Skeletal muscle tissue (tissue), 3 donors: ENCODE measurements at regions not wholly inside any gene's neighbourhood (a gene's known extent, or its start where the extent isn't known, plus 50 kb on each side); places are given as distances from the start of the nearest gene placed in this dataset.
A peak's percentile ranks its signal among the peaks of the same experiment; 100 is the strongest.

Source experiments
- H3K27ac ChIP-seq: one replicate; pipeline ENCODE4 v1.7.0; 2013; ENCODE audit warnings: mild to moderate bottlenecking, low read depth, low read length, inconsistent platforms
- H3K27me3 ChIP-seq, 3 donors: one replicate each; pipeline ENCODE4 v1.7.0; 2013; ENCODE audit warnings: low read length in 3 of 3; ENCODE audit not compliant: control insufficient read depth in 3 of 3, insufficient read depth in 3 of 3
- H3K36me3 ChIP-seq, 3 donors: one replicate each; pipeline ENCODE4 v1.7.0; 2013; ENCODE audit warnings: low read length in 3 of 3; ENCODE audit not compliant: control insufficient read depth in 3 of 3, insufficient read depth in 3 of 3
- H3K4me1 ChIP-seq, 3 donors: one replicate each; pipeline ENCODE4 v1.7.0; 2013; ENCODE audit warnings: low read length in 3 of 3, mild to moderate bottlenecking in 3 of 3; ENCODE audit not compliant: control insufficient read depth in 3 of 3, insufficient read depth in 3 of 3
- H3K4me3 ChIP-seq, 3 donors: one replicate each; pipeline ENCODE4 v1.7.0; 2013; ENCODE audit warnings: low read length in 3 of 3
- H3K9ac ChIP-seq, 3 donors: one replicate each; pipeline ENCODE4 v1.7.0; 2013; ENCODE audit warnings: low read length in 3 of 3, mild to moderate bottlenecking in 3 of 3, moderate library complexity in 2 of 3, low read depth in 1 of 3
- H3K9me3 ChIP-seq, 3 donors: one replicate each; pipeline ENCODE4 v1.7.0; 2013; ENCODE audit warnings: low read length in 3 of 3; ENCODE audit not compliant: control insufficient read depth in 3 of 3
- donor health status: Osteomylitis.

DNA sequence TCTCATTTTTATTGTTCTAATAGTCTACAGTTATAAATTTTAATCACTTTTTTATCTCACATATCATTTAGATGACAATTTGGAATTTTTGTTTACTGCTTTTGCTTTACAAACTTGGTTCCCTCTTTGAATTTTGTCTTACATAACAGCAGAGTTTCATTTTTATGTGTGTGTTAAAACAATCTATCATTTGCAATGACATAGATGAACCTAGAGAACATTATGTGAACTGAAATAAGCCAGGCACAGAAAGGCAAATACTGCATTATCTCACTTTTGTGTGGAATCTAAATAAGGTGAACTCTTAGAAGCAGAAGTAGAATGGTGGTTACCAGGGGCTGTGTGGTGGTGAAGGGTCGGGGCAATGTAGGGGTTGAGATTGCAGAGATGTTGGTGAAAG, 170.7 kb downstream of the GASK1B start:
- Histone ChIP-seq H3K9ac (no peak overlapping the region), H3K4me1 (peaks cover 0 to 2% (median 0%) of the 10 kb centered on the region in 3 donors), H3K4me3 (no peak overlapping the region), H3K27me3 (no peaks in the 10 kb centered on the region), H3K36me3 (no peaks in the 10 kb centered on the region), H3K27ac (no peak overlapping the region), H3K9me3 (no peaks in the 10 kb centered on the region)

DNA sequence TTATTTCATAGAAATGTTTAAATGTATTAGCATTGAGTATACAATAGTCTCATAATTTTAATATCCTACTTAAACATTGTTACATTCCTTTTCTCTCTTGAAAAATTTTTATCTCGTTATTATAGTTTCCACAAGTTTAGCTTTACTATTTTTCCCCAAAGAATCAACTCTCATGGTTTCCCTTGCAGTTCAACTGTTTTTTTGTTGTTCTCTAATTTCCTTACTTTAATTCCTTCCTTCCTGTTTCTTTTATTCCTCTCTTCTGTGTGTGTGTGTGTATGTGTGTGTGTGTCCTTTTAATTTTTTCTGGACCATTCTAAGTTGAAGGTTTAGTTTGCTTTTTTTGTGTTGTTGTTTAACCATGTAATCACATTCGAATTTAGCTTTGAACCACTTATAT, 171.1 kb downstream of the GASK1B start:
- Histone ChIP-seq H3K9ac (no peak overlapping the region), H3K4me3 (no peak overlapping the region), H3K27me3 (no peaks in the 10 kb centered on the region), H3K4me1 (peaks cover 0 to 2% (median 0%) of the 10 kb centered on the region in 3 donors), H3K27ac (no peak overlapping the region), H3K9me3 (no peaks in the 10 kb centered on the region), H3K36me3 (no peaks in the 10 kb centered on the region)

DNA sequence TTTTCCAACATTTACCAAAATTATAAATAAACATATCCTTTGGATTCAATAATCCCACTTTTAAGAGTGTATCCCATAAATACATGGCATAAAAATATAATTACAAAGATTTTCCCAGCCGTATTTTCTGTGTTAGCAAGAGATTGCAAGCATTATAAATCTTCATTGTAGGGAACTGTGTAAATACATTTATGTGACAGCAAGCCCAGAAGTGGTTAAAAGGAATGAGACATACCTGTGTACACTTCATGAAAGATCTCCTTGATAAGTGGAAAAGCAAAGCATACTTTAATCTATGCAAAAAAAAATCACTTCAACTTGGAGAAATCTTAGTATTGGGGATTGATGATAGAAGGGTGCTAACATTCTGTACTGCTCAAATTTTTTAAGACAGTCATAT, 173.1 kb downstream of the GASK1B start:
- no peaks in the 10 kb centered on the region for H3K36me3 ChIP-seq
- peaks cover 0 to 2% (median 0%) of the 10 kb centered on the region in 3 donors for H3K4me1 ChIP-seq
- no peak overlapping the region for H3K9ac ChIP-seq

DNA sequence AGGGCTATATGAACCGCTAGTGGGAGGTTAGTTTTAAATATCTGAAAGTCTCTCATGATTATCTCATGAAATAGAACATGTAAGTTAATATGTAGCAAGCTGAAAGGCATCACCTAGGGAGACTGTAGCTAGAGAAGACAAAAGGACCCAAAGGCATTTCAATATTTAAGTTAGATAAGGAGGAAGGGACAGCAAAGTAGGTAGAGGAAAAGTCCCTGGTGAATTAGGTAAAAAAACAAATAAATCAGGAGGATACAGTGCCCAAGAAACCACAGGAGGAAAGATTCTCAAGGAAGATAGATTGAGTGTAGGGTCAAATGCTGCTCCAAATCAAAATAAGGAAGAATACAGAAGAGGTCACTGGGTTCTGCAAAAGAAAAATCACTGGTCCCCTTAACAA, 175.5 kb downstream of the GASK1B start:
- H3K36me3 ChIP-seq: no peaks in the 10 kb centered on the region
- no peaks in the 10 kb centered on the region for H3K27me3 ChIP-seq
- no peak overlapping the region for H3K27ac ChIP-seq
- H3K9me3 ChIP-seq: no peaks in the 10 kb centered on the region
- no peak overlapping the region for H3K4me3 ChIP-seq
- H3K4me1 ChIP-seq: no peaks in the 10 kb centered on the region
- H3K9ac ChIP-seq: no peak overlapping the region

More for the DNA sequence above, 173.1 kb downstream of the GASK1B start:
- Histone ChIP-seq H3K27ac (no peak overlapping the region), H3K27me3 (no peaks in the 10 kb centered on the region), H3K9me3 (no peaks in the 10 kb centered on the region), H3K4me3 (no peak overlapping the region)

- Histone ChIP-seq H3K9ac (no peak overlapping the region), H3K36me3 (no peaks in the 10 kb centered on the region), H3K9me3 (no peaks in the 10 kb centered on the region), H3K4me1 (no peaks in the 10 kb centered on the region), H3K4me3 (no peak overlapping the region), H3K27ac (no peak overlapping the region), H3K27me3 (no peaks in the 10 kb centered on the region)
These were observed 176.5 kb downstream of the GASK1B start for GRCh38 chr4:157996061-157997028.

GRCh38 chr4:157994863-157995262, 178.0 kb downstream of the GASK1B start:
- H3K9me3 ChIP-seq: no peaks in the 10 kb centered on the region
- H3K4me1 ChIP-seq: no peaks in the 10 kb centered on the region
- no peak overlapping the region for H3K4me3 ChIP-seq
- no peak overlapping the region for H3K27ac ChIP-seq
- no peaks in the 10 kb centered on the region for H3K36me3 ChIP-seq
- no peaks in the 10 kb centered on the region for H3K27me3 ChIP-seq
- H3K9ac ChIP-seq: no peak overlapping the region

GRCh38 chr4:157992948-157993839, 179.6 kb downstream of the GASK1B start:
- Histone ChIP-seq H3K4me3 (no peak overlapping the region), H3K4me1 (no peaks in the 10 kb centered on the region), H3K9ac (no peak overlapping the region), H3K27ac (no peak overlapping the region), H3K27me3 (no peaks in the 10 kb centered on the region), H3K36me3 (no peaks in the 10 kb centered on the region), H3K9me3 (no peaks in the 10 kb centered on the region)

- H3K9ac ChIP-seq: peak overlapping the region in 1 of 3 donors; percentile 52
These were observed 180.7 kb downstream of the GASK1B start for GRCh38 chr4:157992038-157992705.

DNA sequence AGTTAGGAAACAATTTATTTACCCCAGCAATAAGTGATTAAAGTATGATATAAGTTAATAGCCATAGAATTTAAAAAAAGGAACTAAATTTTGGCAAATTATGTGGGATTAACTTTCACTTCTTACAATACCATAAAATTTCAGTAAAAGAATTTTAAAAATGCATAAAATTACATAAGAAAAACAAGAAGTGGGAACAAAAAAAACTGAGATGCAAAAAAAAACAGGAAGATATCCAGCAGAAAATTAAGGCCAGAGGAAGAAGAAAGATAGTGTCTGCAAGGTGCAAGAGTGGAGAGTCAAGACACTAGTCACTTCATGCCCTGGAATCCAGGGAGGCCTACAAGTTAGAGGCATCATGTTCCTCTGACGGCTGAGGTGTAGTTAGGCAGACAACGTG, 184.2 kb downstream of the GASK1B start:
- no peaks in the 10 kb centered on the region for H3K36me3 ChIP-seq
- no peak overlapping the region for H3K27ac ChIP-seq
- H3K27me3 ChIP-seq: no peaks in the 10 kb centered on the region

More at GRCh38 chr4:157992038-157992705, 180.7 kb downstream of the GASK1B start:
- no peaks in the 10 kb centered on the region for H3K27me3 ChIP-seq
- H3K4me1 ChIP-seq: no peaks in the 10 kb centered on the region
- peak overlapping the region in 2 of 3 donors; percentile 49 to 58 for H3K4me3 ChIP-seq
- no peak overlapping the region for H3K27ac ChIP-seq
- H3K36me3 ChIP-seq: no peaks in the 10 kb centered on the region
- H3K9me3 ChIP-seq: no peaks in the 10 kb centered on the region

More for the DNA sequence above, 184.2 kb downstream of the GASK1B start:
- no peaks in the 10 kb centered on the region for H3K9me3 ChIP-seq
- H3K4me3 ChIP-seq: no peak overlapping the region
- no peak overlapping the region for H3K9ac ChIP-seq
- H3K4me1 ChIP-seq: no peaks in the 10 kb centered on the region
